Thoracic aorta (tissue), 2 donors: ENCODE measurements at regions not wholly inside any gene's neighbourhood (a gene's known extent, or its start where the extent isn't known, plus 50 kb on each side); places are given as distances from the start of the nearest gene placed in this dataset.

ENCODE experiments used
- ATAC-seq: fragments of 150-250 bp; one replicate; pipeline ENCODE4 v1.8.0; 2017; ENCODE audit warnings: low read depth; ENCODE audit not compliant: insufficient number of reproducible peaks, low FRiP score
- DNase-seq: peaks from one replicate; pipeline ENCODE4 v3.0.0-alpha.2; 2020; ENCODE audit warnings: low spot score
- H3K27ac ChIP-seq, 2 donors: fragments of 200-600 bp; sonication (generic); 1 replicate in 1 of 2; 2 replicates in 1 of 2; pipeline ENCODE4 v1.5.1; 2016; ENCODE audit warnings: mild to moderate bottlenecking in 2 of 2, moderate library complexity in 2 of 2
- H3K27me3 ChIP-seq: fragments of 200-600 bp; sonication (generic); replicated peaks from 2 replicates; pipeline ENCODE4 v1.6.0; 2016; ENCODE audit warnings: mild to moderate bottlenecking; ENCODE audit not compliant: insufficient read depth
- H3K36me3 ChIP-seq: fragments of 200-600 bp; sonication (generic); one replicate; pipeline ENCODE4 v1.5.1; 2016
- H3K4me1 ChIP-seq, 2 donors: fragments of 200-600 bp; sonication (generic); 1 replicate in 1 of 2; 2 replicates in 1 of 2; pipeline versions ENCODE4 v1.5.1 to v1.6.0; 2016; ENCODE audit warnings: low read depth in 2 of 2, mild to moderate bottlenecking in 1 of 2; ENCODE audit not compliant: control insufficient read depth in 1 of 2
- H3K4me3 ChIP-seq: fragments of 200-600 bp; sonication (generic); 2 replicates; pipeline ENCODE4 v1.5.1; 2016; ENCODE audit warnings: mild to moderate bottlenecking
- H3K9me3 ChIP-seq: fragments of 200-600 bp; sonication (generic); 2 replicates; pipeline ENCODE4 v1.5.1; 2016
- TF ChIP-seq, protein P1 (sequence below): fragments of 200-600 bp; sonication (generic); IDR thresholded peaks from one replicate; pipeline ENCODE4 v1.5.1; 2019; ENCODE audit warnings: antibody characterized with exemption

- no peaks in the 10 kb centered on the region for H3K27me3 ChIP-seq
- peaks cover 10 to 21% of the 10 kb centered on the region in 2 donors for H3K4me1 ChIP-seq
- H3K27ac ChIP-seq = no peak overlapping the region
- TF ChIP-seq, protein P1, sequence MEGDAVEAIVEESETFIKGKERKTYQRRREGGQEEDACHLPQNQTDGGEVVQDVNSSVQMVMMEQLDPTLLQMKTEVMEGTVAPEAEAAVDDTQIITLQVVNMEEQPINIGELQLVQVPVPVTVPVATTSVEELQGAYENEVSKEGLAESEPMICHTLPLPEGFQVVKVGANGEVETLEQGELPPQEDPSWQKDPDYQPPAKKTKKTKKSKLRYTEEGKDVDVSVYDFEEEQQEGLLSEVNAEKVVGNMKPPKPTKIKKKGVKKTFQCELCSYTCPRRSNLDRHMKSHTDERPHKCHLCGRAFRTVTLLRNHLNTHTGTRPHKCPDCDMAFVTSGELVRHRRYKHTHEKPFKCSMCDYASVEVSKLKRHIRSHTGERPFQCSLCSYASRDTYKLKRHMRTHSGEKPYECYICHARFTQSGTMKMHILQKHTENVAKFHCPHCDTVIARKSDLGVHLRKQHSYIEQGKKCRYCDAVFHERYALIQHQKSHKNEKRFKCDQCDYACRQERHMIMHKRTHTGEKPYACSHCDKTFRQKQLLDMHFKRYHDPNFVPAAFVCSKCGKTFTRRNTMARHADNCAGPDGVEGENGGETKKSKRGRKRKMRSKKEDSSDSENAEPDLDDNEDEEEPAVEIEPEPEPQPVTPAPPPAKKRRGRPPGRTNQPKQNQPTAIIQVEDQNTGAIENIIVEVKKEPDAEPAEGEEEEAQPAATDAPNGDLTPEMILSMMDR = no peak
- H3K9me3 ChIP-seq = no peaks in the 10 kb centered on the region
- DNase-seq (no peak), ATAC-seq (no peak)
- H3K4me3 ChIP-seq = no peak overlapping the region
- no peaks in the 10 kb centered on the region for H3K36me3 ChIP-seq
Observed at GRCh38 chr6:119445666-119446065, 96.1 kb upstream of the MAN1A1 start.

GRCh38 chr6:119444642-119445557 is 95.3 kb upstream of the MAN1A1 start:
- no peak for ATAC-seq
- no peak overlapping the region for H3K27ac ChIP-seq

GRCh38 chr6:119443993-119444641 is 94.6 kb upstream of the MAN1A1 start:
- ATAC-seq (no peak), DNase-seq (no peak)
- no peak overlapping the region for H3K27ac ChIP-seq

More at GRCh38 chr6:119444642-119445557, 95.3 kb upstream of the MAN1A1 start:
- H3K27me3 ChIP-seq = no peaks in the 10 kb centered on the region
- DNase-seq = no peak
- H3K9me3 ChIP-seq = no peaks in the 10 kb centered on the region
- no peaks in the 10 kb centered on the region for H3K36me3 ChIP-seq
- peaks cover 10 to 21% of the 10 kb centered on the region in 2 donors for H3K4me1 ChIP-seq
- H3K4me3 ChIP-seq = no peak overlapping the region
- TF ChIP-seq, protein P1 = no peak

DNA sequence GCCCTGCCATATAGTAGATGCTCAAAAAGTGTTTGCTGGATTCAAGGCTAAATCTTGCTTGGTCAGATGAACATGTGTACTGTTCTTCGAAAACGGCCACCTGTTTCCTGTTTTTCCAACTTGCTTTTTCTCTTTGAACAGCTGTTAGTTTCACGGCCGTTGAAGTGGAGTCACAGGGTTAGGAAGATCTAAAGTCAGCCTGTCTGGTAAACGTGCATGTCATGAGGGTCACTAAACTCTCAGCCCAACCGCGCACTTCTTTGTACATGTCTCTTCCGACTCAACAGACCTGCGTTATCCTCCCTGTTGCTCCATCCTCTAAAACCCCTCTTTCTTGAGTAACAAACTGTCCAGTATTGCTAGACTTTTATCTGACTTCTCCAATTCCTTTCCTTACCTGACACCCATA is 93.2 kb upstream of the MAN1A1 start:
- Histone ChIP-seq H3K36me3 (no peaks in the 10 kb centered on the region), H3K27me3 (no peaks in the 10 kb centered on the region), H3K9me3 (no peaks in the 10 kb centered on the region), H3K4me3 (no peak overlapping the region), H3K27ac (no peak overlapping the region), H3K4me1 (peaks cover 10 to 21% of the 10 kb centered on the region in 2 donors)
- DNase-seq (no peak), ATAC-seq (no peak)
- TF ChIP-seq, protein P1 = no peak

More at GRCh38 chr6:119443993-119444641, 94.6 kb upstream of the MAN1A1 start:
- Histone ChIP-seq H3K9me3 (no peaks in the 10 kb centered on the region), H3K36me3 (no peaks in the 10 kb centered on the region), H3K27me3 (no peaks in the 10 kb centered on the region), H3K4me3 (no peak overlapping the region), H3K4me1 (peaks cover 10 to 21% of the 10 kb centered on the region in 2 donors)
- TF ChIP-seq, protein P1 = no peak

GRCh38 chr6:119440953-119441352 is 91.4 kb upstream of the MAN1A1 start:
- Histone ChIP-seq H3K36me3 (no peaks in the 10 kb centered on the region), H3K27me3 (no peaks in the 10 kb centered on the region), H3K9me3 (no peaks in the 10 kb centered on the region), H3K27ac (no peak overlapping the region), H3K4me3 (no peak overlapping the region), H3K4me1 (peaks cover 3 to 11% of the 10 kb centered on the region in 2 donors)
- DNase-seq = no peak
- TF ChIP-seq, protein P1 = no peak
- no peak for ATAC-seq
